DMS 273 (cell line): ENCODE measurements at regions not wholly inside any gene's neighbourhood (a gene's known extent, or its start where the extent isn't known, plus 50 kb on each side); places are given as distances from the start of the nearest gene placed in this dataset.
"Not testable (repeated sequence)": the region's sequence is repeated elsewhere in the genome, so short reads cannot be mapped to it uniquely, and the experiment has no call there.

Experiments
- DNase-seq: peaks from one replicate; lab custom pipeline; 2025; ENCODE audit not compliant: unreplicated experiment; lab: John Stamatoyannopoulos, UW

- DNase-seq, result no peak
These were observed 536.0 kb downstream of the GABRG2 start for GRCh38 chr5:162603443-162604070.

DNA sequence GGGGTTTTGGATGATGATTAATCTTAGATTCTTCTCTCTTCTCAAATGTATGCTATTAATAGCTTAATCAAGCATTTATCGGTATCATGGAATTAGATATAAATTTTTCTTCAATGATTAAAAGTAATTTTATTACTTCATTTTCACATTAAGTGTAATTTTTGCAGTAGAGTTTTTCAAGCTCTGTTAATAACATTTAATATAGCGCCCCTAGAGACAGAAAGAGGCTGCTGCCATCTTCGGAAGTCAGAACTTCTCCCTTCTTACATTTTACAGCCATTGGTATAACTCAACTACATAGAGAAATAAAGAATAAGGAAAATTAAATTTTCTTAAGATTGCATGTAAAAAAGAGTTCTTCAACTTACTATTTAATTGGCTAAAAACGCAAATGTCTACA, 540.3 kb downstream of the GABRG2 start:
- DNase-seq, result no peak

DNA sequence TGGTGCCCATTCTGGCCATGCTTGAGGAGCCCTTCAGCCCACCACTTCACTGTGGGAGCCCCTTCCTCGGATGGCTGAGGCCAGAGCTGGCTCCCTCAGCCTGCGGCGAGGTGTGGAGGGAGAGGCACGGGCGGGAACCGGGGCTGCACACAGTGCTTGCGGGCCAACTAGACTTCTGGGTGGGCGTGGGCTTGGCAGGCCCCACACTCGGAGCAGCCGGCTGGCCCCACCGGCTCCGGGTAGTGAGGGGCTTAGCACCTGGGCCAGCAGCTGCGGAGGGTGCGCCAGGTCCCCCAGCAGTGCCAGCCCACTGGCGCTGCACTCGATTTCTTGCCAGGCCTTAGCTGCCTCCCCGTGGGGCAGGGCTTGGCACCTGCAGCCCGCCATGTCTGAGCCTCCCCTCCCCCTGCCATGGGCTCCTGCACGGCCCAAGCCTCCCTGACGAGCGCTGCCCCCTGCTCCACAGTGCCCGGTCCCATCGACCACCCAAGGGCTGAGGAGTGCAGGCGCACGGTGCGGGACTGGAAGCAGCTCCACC, 554.2 kb downstream of the GABRG2 start:
- DNase-seq, result not testable (repeated sequence)

DNA sequence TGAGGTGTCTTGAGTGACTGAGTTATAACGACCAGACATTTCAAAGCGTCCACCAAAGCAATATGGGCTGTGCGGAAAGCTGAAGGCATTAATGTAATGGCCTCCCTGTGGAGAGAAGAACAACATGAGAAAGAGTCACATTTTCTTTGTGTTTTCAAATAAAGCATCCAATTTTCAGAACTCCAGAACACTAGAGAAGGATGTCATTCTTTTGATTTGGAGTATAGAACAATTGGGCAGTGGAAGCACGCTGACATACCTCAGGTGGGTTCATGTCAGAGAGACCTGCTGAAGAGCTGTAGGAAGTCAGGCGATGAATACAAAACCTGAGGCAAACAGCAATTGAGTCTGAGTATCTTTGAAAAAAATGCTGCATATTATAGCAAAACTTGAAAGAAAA, 556.5 kb downstream of the GABRG2 start:
- no peak for DNase-seq

DNA sequence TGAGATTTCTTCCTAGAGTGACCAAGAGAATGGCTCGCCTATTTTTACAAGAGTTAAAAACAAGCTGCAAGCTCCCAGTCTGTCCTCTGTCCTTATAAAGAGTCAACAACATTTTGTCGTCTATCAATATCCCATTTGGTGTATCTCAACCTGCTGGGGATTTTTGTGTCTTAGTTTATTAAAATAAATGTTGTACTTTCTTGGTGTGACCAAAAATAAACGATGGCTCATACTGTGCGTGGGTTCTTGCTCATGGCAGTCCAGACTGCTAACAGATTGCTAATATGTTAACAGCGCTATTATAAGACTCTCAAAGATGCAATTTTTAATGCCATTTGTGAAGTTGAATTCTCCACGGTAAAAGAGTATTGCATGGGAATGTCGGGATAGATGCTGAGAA, 569.9 kb downstream of the GABRG2 start:
- DNase-seq, result no peak

GRCh38 chr5:162638849-162639248, 571.3 kb downstream of the GABRG2 start:
- DNase-seq, result no peak

GRCh38 chr5:162641142-162641813, 573.7 kb downstream of the GABRG2 start:
- no peak for DNase-seq

DNA sequence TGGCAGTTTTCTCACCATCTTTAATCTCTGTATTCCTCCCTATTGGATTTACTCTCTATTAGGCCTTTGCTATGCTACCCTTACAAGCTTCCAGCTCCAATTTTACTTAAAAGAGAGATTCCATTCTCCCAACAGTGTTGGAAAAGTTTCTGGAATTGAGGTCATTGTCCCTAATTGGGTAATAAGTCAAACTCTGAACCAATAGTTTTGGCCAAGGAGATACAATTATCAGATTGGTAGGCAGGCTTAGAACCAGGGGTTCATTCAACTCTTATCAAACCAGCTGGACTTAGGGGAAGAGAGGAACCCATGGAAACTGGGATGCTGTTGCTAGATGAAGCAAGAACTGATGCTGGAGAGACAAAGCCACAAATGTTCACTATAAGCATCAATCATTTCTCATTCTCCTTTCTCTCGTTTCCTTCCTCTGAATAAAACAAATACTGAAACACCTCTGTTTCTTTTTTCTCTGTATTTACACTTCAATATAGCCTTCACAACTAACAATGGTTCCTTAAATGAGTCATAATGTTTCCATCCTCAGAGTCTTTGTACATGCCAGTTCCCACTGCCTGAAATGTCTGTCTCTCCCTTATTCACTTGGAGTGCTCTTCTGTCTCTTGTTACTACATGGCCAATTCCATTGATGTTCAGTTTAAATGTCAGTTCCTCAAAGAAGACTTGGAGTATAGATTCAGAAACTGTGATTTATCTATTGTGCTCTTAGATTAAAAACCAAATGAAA, 587.3 kb downstream of the GABRG2 start:
- no peak for DNase-seq

DNA sequence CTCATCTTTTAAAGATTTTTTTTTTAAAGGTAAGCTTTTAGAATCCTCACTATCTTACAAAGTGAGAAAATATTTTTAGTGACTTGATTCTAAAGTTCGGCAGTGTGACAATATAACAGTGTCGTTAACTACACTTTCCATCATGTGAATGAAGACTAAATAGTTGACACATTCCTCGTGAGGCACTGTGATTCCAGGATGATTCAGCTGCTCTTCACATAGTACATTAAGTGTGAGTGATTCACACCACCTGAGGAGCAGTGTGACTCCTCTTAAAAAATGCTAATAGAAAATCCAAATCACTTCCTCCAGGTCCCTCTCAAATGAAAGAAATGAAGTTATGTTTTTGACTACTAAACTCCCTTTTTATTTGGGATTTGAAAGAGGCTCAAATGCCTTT, 589.5 kb downstream of the GABRG2 start:
- no peak for DNase-seq

DNA sequence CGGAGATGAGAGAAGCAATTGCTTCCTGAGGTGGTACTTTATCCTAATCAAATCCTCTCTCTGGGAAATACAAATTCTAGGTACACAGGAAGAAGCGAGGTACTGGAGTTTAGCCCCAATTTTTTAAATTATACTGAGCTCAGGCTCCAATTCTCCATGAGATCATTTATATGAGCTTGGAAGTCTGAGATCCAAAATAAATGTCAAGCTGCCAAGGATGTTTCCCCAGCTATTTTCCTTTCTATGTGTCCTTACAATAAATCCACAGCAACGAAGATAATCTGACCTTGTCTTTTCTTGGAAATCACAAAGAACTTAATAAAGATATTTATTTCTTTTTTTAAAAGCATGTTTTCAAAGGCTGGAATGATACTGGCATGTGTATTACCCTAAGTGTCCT, 597.3 kb downstream of the GABRG2 start:
- no peak for DNase-seq

GRCh38 chr5:162668926-162669325, 601.4 kb downstream of the GABRG2 start:
- no peak for DNase-seq

DNA sequence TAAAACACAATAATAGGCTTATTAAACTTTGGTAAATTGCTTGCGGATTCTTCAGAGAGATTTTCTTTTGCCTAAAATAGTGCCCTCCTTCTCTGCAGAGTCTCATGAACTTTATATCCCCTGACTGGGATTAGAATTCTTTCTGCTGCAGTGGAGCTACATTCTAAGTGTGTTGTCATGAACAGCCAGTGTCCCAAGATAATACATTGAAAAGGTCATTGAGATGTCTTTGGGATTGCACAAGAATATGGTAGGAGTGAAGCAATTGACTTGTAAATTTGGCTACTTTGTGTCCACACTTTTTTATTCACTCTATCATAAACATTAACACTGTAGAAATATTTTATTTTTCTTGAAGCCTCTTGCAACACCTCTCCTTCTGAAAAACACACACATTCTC, 604.5 kb downstream of the GABRG2 start:
- no peak for DNase-seq

DNA sequence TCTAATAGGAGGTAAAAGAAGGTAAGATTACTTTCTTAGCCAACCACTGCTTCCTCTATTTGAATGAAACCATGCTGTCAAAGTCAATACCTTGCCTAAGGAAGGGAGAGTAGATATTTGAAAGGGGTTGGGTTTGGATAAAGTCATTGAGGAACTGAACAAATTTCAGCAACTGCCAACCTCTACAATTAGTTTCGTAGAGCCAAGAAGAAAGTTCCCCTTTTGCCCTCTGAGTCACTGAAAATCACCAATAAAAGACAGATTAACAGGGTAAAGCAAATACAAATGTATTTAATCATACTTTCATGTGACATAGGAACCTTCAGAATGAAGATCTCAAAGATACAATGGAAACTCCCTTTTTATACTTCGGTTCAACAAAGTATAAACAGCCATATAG, 615.7 kb downstream of the GABRG2 start:
- DNase-seq, result no peak

- no peak for DNase-seq
These were observed 616.6 kb downstream of the GABRG2 start for GRCh38 chr5:162684145-162684544.

GRCh38 chr5:162685302-162685701, 617.7 kb downstream of the GABRG2 start:
- DNase-seq, result no peak

GRCh38 chr5:162696272-162696671, 628.7 kb downstream of the GABRG2 start:
- not testable (repeated sequence) for DNase-seq

DNA sequence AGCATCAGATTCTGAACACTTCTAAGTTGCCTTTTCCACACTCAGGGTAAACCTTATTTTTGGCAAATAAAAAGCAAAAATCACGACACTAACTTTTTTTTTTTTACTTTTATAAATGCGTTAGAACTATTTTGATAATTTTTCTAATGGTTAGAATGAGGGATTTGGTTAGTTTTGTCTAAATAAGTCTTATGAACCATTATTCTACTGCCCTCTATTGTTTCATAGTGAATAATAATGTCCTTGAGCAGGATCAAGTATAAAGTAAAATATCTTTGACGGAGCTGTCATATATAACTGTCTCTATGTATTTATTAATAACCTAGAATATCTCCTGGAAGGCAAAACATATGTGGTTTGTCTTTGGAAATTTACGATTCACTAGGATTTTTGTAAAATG, 631.8 kb downstream of the GABRG2 start:
- no peak for DNase-seq

- DNase-seq, result no peak
These were observed 636.3 kb downstream of the GABRG2 start for GRCh38 chr5:162703914-162704313.

- no peak for DNase-seq
These were observed 643.7 kb downstream of the GABRG2 start for GRCh38 chr5:162711244-162711643.

GRCh38 chr5:162719720-162720119, 652.1 kb downstream of the GABRG2 start:
- DNase-seq, result no peak

GRCh38 chr5:162721125-162721524, 653.6 kb downstream of the GABRG2 start:
- no peak for DNase-seq

DNA sequence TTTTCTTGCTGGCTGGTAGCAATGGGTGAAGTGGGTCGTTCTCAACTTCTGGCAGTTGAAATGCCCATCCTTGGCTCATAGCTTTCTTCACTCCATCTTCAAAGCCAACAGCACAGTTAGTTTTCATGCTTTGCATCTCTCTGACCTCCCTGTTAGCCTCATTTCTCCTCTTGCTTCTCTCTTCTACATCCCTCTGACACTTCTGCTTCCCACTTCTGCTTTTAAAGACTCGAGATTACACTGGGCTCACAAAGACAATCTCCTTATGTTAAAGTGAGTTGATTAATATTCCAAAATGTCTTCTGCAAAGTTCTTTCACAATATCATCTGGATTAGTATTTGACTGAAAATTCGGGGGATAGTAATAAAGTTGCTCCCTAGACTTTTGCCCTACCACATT, 684.8 kb upstream of the CCNG1 start:
- DNase-seq, result no peak
